Activated T-cell treated with anti-CD3 and anti-CD28 coated beads for 4 hours (primary cell): ENCODE measurements at regions not wholly inside any gene's neighbourhood (a gene's known extent, or its start where the extent isn't known, plus 50 kb on each side); places are given as distances from the start of the nearest gene placed in this dataset.
"Not testable (repeated sequence)": the region's sequence is repeated elsewhere in the genome, so short reads cannot be mapped to it uniquely, and the experiment has no call there.

ENCODE experiments used
- DNase-seq: peaks from one replicate; pipeline ENCODE4 v3.0.0-alpha.2; 2020

DNA sequence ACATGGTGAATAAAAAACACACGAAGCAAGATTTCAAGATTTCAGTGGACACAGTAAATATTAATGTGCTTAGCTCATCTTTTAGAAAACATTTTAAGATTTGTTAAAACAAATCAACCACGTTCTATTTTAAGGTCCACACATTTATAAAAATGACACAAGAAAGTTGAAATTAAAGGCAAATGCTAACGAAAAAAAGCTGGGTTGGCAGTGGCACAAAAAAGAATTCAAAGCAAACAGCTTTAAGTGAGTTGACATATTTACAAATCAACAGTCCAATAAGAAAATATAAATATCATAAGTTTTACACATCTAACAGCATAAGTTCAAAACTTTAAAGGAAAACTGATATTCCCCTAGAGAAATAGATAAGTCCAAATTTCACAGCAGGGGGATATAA lies 430.4 kb upstream of the CCDC54 start:
- no peak for DNase-seq

DNA sequence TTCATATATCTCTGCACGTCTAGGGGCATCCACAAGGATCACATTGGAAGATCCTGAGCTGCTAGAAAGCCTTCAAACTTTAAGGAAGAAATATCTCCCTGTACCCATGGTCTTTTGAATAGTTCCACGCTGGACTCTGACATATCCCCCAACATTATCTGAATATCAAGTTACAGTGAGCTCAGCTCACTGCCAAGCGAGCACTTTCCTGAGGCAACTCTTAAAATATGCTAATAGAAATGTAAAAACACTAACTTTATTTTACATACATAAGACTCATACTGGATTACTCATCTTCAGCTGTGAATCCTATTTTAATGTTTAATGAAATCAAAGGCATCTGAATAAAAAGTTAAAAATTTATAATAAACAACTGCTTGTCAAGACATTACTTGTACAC lies 420.2 kb upstream of the CCDC54 start:
- DNase-seq = no peak

DNA sequence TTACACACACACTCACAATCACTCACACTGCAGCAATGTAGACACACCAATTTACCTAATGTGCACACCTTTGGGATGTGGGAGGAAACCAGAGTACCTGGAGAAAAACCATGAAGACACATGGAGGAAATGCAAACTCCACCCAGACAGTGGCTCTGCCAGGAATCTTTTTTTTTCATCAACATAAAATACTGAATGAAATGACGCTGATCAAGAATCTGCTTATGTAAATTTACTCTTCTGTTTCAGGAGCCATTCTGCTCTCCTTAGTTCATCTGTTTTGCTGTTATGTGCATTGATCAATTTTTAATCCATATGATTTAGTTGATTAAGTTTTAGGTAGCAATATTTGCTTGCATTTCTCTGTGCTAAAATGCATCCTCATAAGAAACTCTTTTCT lies 414.2 kb upstream of the CCDC54 start:
- DNase-seq = no peak

DNA sequence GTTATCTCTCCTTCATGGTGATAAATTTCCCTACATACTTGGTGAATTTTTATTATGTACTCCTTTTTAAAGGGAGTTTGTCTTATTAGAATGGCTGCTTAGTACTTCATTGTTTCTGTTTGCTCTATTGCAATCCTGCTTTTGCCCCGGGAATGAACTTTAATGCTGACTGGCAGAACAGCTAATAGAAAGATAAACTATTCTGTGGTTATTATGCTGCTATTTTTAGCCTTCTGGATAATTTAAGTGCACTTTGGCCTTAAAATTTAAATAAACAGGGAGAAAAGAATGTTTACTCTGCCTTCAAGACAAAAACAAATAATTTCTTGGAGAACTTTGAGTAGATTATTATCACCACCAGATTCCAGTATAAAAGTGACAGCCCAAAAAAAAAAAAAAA lies 413.8 kb upstream of the CCDC54 start:
- no peak for DNase-seq

DNA sequence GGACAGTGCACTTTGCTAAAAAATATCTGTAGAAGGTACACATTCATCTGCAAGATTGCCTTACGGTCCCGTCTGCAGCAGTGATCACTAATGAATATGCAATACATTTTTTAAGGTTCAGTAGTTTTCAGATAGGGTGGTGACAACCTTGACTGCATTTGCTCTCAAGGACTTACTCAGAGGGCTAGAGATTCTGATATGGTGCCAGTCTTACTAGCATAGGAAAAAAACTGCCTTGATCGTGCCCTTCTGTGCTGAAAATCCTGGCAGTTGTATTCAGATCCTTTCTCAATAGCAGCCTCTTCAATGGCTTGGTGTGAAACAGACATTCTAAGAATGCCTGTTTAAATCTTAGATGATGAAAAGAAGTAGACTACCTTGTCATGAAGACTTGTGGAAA lies 411.9 kb upstream of the CCDC54 start:
- no peak for DNase-seq

DNA sequence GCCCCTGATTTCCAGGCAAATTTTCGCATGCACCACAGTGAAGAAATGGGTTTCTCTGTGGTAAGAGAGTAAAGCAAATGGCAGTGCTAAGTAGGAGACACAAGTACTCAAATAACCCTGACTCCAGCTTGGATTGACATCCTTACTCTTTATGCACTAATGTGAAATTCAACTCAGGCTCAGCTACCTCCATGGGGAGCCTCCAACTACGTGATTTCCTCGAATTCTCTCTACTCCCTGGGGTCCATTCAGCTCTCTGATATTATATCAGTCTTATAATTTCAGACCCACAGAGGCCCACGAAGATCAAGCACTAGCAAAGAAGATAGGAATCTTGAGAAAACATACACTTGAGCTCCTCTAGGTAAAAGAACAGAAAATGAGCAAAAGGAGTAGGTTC lies 407.6 kb upstream of the CCDC54 start:
- DNase-seq = no peak

DNA sequence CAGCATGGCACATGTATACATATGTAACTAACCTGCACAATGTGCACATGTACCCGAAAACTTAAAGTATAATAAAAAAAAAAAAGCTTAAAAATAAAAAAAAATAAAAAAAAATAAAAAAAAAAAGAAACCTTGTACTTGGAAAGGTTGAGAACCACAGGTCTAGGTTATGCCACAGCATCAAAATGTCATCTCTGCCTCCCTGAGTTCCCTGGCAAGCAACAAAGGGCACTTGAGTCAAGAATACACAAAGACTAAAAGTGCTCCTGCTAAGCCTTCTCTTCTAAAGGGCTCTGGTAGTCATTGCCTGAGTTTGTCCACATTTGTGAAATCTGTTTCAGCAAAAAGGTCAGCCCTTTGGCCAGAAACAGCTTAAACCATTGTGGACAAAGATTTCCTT lies 395.8 kb upstream of the CCDC54 start:
- no peak for DNase-seq

DNA sequence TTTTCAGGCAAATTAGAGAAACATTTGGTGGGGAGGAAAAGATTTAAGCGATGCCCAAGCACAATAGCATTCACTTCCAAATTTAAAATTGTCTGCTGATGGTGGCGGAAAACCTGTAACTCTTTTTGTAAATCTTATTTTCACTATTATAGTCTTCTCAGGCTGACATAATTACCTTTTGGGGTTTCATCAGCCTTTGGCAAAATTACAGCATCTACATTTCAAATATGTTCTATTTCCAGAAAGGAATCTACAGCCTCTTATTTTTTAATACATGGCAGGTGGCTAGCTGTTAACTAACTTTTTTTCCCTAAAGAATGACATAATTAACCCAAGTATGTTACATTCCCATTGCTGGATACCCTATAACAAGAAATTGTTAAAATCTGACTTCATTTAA lies 391.5 kb upstream of the CCDC54 start:
- DNase-seq = no peak

DNA sequence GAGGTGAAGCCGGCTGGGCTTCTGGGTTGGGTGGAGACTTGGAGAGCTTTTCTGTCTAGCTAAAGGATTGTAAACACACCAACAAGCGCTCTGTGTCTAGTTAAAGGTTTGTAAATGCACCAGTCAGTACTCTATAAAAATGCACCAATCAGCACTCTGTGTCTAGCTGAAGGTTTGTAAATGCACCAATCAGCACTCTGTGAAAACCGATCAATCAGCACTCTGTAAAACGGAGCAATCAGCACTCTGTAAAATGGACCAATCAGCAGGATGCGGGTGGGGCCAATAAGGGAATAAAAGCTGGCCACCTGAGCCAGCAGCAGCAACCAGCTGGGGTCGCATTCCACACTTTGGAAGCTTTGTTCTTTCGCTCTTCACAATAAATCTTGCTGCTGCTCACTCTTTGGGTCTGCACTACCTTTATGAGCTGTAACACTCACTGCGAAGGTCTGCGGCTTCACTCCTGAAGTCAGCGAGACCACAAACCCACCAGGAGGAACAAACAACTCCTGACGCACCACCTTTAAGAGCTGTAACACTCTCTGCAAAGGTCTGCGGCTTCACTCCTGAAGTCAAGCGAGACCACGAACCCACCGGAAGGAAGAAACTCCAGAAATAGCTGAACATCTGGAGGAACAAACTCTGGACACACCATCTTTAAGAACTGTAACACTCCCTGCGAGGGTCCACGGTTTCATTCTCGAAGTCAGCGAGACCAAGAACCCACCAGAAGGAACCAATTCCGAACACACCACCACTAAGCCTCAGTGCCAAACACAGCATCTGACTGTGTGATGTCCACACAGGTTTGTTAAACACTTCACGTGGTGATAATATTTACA lies 378.2 kb upstream of the CCDC54 start:
- DNase-seq = not testable (repeated sequence)

DNA sequence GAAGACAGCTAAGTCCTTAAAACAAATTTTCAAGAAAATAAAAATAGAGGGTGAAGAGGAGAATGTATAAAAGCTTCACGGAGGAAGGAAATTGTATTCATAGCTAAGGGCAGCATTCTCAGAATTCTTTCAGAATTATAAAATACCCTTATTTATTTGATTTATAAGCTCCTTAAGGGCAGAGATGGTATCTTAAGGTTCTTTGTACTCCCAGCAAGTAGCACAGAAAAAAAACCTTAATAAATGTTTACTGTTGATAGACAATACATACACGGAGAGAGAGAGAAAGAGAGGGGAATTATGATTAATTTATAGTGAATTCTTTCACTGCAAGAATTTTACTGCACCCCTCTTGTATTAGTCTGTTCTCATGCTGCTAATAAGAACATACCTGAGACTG lies 375.6 kb upstream of the CCDC54 start:
- DNase-seq = no peak

DNA sequence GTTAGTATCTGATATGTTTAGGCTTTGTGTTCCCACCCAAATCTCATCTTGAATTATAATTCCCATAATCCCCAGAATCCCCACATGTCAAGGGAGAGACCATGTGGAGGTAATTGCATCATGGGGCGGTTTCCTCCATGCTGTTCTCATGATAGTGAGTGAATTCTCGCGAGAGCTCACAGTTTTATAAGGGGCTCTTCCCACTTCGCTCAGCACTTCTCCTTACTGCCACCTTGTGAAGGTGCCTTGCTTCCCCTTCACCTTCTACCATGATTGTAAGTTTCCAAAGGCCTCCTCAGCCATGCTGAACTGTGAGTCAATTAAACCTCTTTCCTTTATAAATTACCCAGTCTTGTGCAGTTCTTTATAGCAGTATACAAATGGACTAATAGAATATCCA lies 371.9 kb upstream of the CCDC54 start:
- DNase-seq = not testable (repeated sequence)

DNA sequence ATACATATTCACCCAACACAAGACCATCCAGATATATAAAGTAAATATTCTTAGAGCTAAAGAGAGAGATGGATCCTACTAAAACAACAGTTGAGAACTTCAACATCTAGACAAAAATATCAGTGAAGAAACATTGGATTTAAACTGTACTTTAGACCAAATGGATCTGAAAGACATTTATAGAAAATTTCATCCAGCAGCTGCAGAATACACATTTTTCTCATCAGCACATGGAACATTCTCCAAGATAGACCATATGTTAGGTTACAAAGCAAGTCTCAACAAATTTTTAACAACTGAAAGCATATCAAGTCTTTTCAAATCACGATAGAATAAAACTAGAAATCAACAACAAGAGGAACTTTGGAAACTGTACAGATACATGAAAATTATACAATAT lies 369.0 kb upstream of the CCDC54 start:
- no peak for DNase-seq

DNA sequence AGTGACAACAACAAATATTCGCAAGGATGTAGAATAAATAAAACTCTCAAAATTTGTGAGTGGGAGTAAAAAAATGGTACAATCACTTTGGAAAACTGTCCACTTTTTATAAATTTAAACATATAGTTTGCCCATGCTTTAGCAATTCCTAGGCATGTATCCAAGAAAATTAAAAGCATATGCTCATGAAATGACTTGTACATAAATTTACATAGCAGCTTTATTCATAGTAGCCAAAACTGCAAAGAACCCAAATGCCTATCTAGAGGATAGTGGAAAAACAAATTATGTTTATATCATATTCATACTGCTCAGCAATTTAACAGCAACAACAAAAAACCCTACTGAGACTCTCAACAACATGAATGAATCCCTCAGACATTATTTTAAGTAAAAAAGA lies 363.6 kb upstream of the CCDC54 start:
- DNase-seq = no peak

DNA sequence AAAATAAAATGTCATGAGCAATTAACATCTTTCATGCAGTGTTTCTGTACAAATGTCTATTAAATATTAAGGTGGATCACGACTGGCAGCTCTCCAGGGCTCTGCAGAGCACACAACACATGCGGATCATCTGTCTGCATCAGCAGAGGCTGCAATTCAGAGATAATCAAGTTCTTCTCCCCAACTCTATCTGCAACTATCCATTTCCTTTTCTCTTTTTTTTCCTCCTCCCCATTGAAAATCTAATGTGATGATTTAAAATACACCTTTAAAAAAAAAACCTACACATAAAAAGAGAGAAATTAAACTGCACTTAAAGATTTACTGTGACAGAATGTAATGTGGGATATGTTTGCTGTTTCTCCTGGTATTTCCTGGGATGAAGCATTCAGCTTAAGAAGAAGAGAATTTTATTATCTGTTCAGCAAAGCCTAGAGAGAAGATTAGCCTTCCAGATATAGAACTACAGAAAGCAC lies 352.6 kb upstream of the CCDC54 start:
- DNase-seq = no peak

DNA sequence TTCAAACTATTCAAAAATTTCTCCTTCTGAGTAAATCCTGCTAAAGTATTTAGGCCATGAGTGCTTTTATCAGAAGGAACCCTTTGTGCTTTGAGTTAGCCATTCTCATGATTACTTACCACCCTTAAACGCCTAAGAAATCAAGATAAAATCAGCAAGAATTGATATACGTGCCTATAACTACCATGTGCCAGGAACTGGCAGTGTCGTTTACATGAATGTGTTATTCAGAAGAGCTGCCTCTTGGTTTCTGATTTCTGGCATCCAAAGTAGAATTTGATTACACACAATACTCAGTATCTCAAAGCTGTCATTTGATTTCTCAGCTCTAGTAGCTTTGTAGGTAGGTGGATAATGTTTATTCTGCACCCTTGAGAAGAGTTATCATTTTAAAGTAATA lies 351.3 kb upstream of the CCDC54 start:
- no peak for DNase-seq

DNA sequence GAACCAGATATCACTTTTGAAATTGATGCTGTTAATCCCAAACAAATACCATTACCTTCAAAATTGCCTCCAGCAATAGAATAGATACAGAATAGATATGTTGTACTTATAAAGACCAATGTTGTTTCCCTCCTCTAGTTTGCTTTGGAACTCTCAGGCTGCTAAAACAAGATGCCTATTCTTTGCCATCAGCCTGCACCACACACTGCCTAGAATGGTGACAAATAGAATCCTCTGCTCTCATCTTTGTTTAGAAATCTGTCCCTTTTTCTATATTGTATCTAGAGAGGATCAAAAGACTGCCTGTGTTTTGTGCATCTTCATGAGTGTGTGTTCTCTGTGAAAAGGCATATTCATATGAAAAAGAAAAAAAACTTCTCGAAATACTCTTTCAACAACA lies 349.2 kb upstream of the CCDC54 start:
- DNase-seq = no peak

DNA sequence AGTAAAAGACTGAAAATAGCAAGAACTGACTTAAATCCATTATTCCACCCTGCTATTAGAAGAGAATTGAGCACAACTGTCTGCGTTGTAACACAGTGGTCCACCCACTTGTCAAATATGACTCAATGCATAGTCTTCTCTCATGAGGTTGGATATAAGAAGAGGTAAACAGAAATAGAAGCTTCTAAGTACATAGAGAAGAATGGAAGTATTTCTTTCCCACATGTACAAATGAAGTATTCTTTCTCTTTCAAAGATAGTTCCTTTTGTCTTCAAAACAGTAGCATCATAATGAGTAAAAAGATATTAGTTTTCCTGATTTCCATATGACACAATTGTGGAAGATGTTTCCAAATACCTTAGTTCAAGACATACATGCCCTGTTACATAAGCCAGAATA lies 348.6 kb upstream of the CCDC54 start:
- no peak for DNase-seq

DNA sequence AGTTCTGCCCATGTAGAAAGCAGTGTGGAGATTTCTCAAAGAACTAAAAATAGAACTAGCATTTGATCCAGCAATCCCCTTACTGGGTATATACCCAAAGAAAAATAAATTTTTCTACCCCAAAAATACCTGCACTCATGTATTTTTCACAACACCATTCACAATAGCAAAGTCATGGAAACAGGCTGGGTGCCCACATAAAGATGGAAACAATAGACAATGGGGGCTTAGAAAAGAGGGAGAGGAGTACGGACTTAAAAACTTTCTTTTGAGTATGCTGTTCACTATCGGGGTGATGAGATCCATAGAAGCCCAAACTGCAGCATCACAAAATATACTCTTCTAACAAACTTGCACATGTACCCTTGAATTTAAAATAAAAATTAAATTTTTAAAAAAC lies 345.1 kb upstream of the CCDC54 start:
- no peak for DNase-seq

DNA sequence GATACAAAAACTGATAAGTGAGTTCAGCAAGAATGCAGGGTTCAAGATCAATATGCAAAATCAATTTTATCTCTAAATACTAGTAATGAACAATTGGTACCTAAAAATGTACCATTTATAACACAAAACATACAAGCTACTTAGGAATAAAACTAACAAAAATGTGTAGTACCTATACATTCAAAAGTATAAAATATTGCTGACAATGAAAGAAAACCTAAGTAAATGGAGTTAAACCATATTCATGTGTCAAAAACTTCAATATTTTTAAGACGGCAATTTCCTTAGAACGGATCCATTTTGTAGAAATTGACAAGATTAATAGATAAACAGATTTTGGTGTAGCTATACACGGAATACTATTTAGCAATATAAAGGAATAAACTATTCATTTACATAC lies 343.1 kb upstream of the CCDC54 start:
- no peak for DNase-seq

DNA sequence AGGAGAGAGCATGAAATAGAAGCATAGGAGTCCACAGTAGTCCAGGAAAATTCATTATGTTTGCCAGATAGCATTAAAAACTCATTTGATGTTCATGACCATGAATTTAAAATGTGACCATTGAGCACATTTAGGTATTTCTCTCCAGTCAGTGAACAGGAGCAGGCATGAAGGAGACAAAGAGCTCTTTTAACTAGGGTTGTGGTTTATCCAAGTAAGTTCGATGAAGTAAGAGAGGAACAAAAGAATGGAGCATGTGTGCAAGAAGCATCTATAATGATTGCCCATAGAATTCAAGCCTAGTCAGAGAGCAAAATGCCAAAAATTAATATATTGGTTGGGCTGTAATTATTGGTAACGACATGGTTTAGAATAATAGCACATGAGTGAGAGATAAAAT lies 342.1 kb upstream of the CCDC54 start:
- no peak for DNase-seq

DNA sequence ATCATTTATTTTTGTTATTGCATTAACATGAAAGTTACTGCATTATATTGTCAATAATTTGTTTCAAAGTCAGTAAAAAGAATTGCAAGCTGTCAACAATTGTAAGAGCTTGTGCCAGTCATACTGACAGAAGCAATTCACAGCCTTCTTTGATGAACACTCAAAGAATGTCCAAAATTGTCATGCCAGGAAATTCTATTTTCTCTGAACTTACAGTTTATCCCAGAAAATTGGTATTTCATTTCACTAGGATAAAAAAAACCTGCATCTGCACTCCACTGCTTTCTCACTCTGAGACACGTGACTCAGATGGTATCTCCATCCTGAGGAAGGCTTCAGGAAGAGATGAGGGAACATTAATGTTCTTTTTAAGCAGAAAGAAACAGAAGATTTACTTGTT lies 332.6 kb upstream of the CCDC54 start:
- DNase-seq = no peak

DNA sequence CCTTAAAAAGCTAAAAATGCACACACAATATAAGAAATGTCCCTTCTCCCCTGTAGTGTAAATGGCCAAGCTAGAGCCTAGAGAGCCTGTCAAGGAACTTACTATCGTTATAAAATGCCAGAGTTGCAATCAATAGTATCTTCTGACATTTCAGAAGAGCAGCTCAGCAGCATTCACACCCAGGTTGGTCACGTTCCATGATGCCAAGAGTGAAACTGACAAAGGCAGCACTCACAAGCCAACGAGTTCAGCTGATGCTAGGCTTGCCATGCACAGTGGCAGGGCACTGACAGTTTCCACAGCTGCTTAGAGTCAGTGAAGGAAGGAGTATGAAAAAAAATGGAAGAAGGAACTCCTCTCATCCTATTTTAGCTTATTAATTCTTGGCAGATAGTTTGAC lies 331.4 kb upstream of the CCDC54 start:
- no peak for DNase-seq

DNA sequence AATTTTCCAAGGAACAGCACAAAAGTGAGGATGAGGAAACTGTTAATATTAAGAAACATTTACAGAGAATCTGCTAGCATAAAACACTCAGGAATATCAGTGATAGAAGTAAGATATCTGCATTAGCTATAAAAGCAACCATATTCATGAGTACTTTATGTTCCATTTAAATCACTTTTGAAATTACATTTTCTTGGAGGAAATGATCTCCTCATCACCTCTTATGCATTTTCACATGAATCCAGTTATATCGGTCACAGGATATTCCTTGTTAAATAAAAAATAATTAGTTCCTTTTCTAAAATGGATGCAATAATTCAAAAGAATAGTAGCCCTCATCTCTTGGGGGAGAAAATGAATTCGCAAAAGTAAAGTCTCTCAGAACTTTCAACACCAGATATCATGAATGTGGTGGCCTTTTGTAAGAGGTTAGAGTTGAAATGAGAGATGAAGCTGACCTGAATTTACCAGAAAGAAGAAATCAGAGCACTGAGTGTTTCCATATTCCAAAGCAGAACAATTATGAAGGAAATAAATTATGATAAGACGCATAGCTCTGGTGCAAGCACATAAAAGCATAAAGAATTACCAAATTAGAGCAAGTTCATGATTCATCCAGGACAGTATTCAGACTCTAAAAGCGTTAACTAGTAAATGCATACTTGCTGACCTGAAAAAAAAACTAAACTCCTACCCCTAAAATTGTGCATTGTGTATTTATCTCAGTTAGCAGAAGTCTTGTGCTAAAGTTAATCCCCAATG lies 321.9 kb upstream of the CCDC54 start:
- no peak for DNase-seq

DNA sequence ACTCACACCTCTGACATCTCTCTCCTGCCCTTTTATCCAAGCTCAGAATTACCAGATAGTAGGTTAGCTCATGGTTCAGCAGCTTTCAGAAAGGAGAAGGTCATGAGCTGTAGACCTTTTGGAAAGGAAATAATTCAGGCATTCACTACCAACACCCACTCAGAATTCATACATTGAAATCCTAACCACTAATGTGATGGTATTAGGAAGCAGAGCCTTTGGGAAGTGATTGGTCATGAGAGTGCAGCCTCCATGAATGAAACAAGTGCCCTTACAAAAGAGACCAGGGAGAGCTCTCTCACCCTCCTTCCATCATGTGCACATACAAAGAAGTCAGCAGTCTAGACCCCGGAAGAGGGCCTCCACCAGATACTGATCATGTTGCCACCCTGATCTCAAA lies 315.8 kb upstream of the CCDC54 start:
- no peak for DNase-seq

DNA sequence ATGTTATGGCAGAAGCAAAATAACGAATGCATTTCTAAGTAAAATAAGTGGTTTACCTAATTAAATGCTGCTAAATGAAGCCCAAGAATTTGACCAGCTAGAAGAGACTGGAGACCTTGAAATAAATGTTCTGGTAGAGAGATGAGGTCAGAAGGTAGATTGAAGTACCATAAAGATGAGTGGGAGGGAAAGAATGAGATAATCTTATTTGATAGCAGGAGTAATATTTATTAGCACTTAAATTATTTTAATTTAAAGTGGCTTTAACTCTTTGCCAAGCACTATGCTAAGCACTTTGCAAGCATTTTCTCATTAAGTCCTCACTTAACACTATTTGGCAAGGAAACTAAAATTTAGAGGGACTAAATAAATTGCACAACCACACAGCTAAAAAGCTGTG lies 314.9 kb upstream of the CCDC54 start:
- DNase-seq = no peak
